A549 (cell line): ENCODE measurements at regions not wholly inside any gene's neighbourhood (a gene's known extent, or its start where the extent isn't known, plus 50 kb on each side); places are given as distances from the start of the nearest gene placed in this dataset.

Source experiments
- ATAC-seq, 2 experiments: fragments of 200-7000 bp in 1 of 2; fragments of >200 bp in 1 of 2; cut with Nextera tagmentation in 1 of 2; cut with Tn5 transposase in 1 of 2; 3 replicates each; pipeline versions ENCODE4 v1.8.0 to v1.9.1; 2018 to 2020; ENCODE audit warnings: mild to moderate bottlenecking in 1 of 2, moderate library complexity in 1 of 2
- CTCF ChIA-PET: fragments of 300-600 bp; sonication (Branson Sonifier 250); formaldehyde crosslinking; extraction: SDS; loops from one replicate; lab custom pipeline; 2021; ENCODE audit warnings: antibody characterized with exemption, inconsistent platforms; lab: Yijun Ruan, JAX
- POLR2A ChIA-PET: fragments of 350-600 bp; formaldehyde crosslinking; extraction: SDS; loops from one replicate; lab custom pipeline; 2021; ENCODE audit warnings: antibody characterized with exemption, inconsistent platforms; lab: Yijun Ruan, JAX
- DNase-seq, 2 experiments: peaks; one replicate each; pipeline versions ENCODE4 v3.0.0 to v3.0.0-alpha.2; 2011 to 2016; ENCODE audit warnings: low read depth in 1 of 2, low spot score in 1 of 2
- FAIRE-seq: peaks from 2 replicates; lab custom pipeline; 2011; peaks lifted over from hg19 to GRCh38; lab: Jason Lieb, UNC
- H3K27ac ChIP-seq, 2 experiments: fragments of >200 bp; sonication (Bioruptor Twin); formaldehyde crosslinking; 3 replicates each; pipeline ENCODE4 v1.5.1; 2016 to 2017
- H3K4me1 ChIP-seq: fragments of >200 bp; sonication (Bioruptor Twin); formaldehyde crosslinking; 3 replicates; pipeline ENCODE4 v1.6.1; 2016
- H3K4me2 ChIP-seq: fragments of >200 bp; sonication (Bioruptor Twin); formaldehyde crosslinking; 3 replicates; pipeline ENCODE4 v1.6.1; 2016
- H3K4me3 ChIP-seq: fragments of >200 bp; sonication (Bioruptor Twin); formaldehyde crosslinking; 3 replicates; pipeline ENCODE4 v1.5.1; 2016
- H3K9me3 ChIP-seq: fragments of >200 bp; sonication (Bioruptor Twin); formaldehyde crosslinking; 3 replicates; pipeline ENCODE4 v1.6.1; 2016
- BHLHE40 ChIP-seq: IDR thresholded peaks from 2 replicates; pipeline ENCODE4 v1.6.1; 2012; ENCODE audit warnings: low read depth, low read length, inconsistent platforms
- CBX2 ChIP-seq: fragments of 200-600 bp; sonication (generic); IDR thresholded peaks from 2 replicates; pipeline ENCODE4 v1.6.1; 2016; ENCODE audit warnings: low read depth, mild to moderate bottlenecking, borderline replicate concordance
- CHD2 ChIP-seq: fragments of 150-350 bp; IDR thresholded peaks from 2 replicates; pipeline ENCODE4 v1.6.1; 2014; ENCODE audit warnings: low read length; ENCODE audit not compliant: partially characterized antibody
- EHF ChIP-seq: fragments of 250-450 bp; sonication (Bioruptor Pico); IDR thresholded peaks from 2 replicates; pipeline ENCODE4 v1.5.0; 2020; ENCODE audit warnings: mild to moderate bottlenecking
- ELK1 ChIP-seq: fragments of 150-350 bp; IDR thresholded peaks from 2 replicates; pipeline ENCODE4 v1.6.1; 2014; ENCODE audit warnings: low read depth, mild to moderate bottlenecking, low read length
- ESRRA ChIP-seq: fragments of 150-350 bp; IDR thresholded peaks from 2 replicates; pipeline ENCODE4 v1.6.1; 2014; ENCODE audit warnings: mild to moderate bottlenecking, low read length, borderline replicate concordance
- FOXS1 ChIP-seq: fragments of 250-450 bp; sonication (Bioruptor Pico); IDR thresholded peaks from 2 replicates; pipeline ENCODE4 v1.5.0; 2020; ENCODE audit warnings: mild to moderate bottlenecking, moderate library complexity
- GATA3 ChIP-seq: IDR thresholded peaks from 2 replicates; pipeline ENCODE4 v1.6.1; 2012; ENCODE audit warnings: borderline replicate concordance
- HDAC2 ChIP-seq: fragments of 200-600 bp; sonication (generic); IDR thresholded peaks from 2 replicates; pipeline ENCODE4 v1.6.1; 2016
- HOXA7 ChIP-seq: fragments of 250-450 bp; sonication (Bioruptor Pico); IDR thresholded peaks from 2 replicates; pipeline ENCODE4 v1.5.0; 2020; ENCODE audit warnings: mild to moderate bottlenecking, moderate library complexity
- JUN ChIP-seq, 2 experiments: fragments of >200 bp; sonication (Bioruptor Twin); formaldehyde crosslinking; IDR thresholded peaks; 2 replicates in 1 of 2; 3 replicates in 1 of 2; pipeline ENCODE4 v1.6.1; 2016 to 2017
- KDM1A ChIP-seq: fragments of 200-600 bp; sonication (generic); IDR thresholded peaks from 2 replicates; pipeline ENCODE4 v1.6.1; 2016; ENCODE audit warnings: low read depth, mild to moderate bottlenecking
- KDM5A ChIP-seq: fragments of 200-600 bp; sonication (generic); IDR thresholded peaks from 2 replicates; pipeline ENCODE4 v1.6.1; 2016; ENCODE audit warnings: antibody characterized with exemption, mild to moderate bottlenecking
- MAFK ChIP-seq: fragments of 450-650 bp; IDR thresholded peaks from 2 replicates; pipeline ENCODE4 v1.6.1; 2014; ENCODE audit not compliant: partially characterized antibody
- MAX ChIP-seq: IDR thresholded peaks from 2 replicates; pipeline ENCODE4 v1.6.1; 2012
- NPAS2 ChIP-seq: fragments of 250-450 bp; sonication (Bioruptor Pico); IDR thresholded peaks from 2 replicates; pipeline ENCODE4 v1.8.0; 2022; ENCODE audit warnings: mild to moderate bottlenecking, moderate library complexity, borderline replicate concordance
- POLR2A ChIP-seq: IDR thresholded peaks from 2 replicates; pipeline ENCODE4 v1.6.1; 2012; ENCODE audit warnings: mild to moderate bottlenecking, low read length
- POLR2AphosphoS2 ChIP-seq: conservative IDR thresholded peaks from 2 replicates; pipeline ENCODE4 v1.6.1; 2012; ENCODE audit warnings: low read length, improper control_type of control experiment, inconsistent platforms
- RNF2 ChIP-seq: fragments of 200-600 bp; sonication (generic); IDR thresholded peaks from 2 replicates; pipeline ENCODE4 v1.6.1; 2016; ENCODE audit warnings: low read depth, mild to moderate bottlenecking, antibody characterized with exemption, moderate library complexity, borderline replicate concordance
- WGBS: methylation state at CpG from one replicate; pipeline ENCODE4 v1.1.6; 2017; ENCODE audit errors: missing lambda C conversion rate; 5-methylcytosine and 5-hydroxymethylcytosine counted together
- TF ChIP-seq, protein P1 (sequence below): fragments of 200-600 bp; sonication (generic); IDR thresholded peaks from 2 replicates; pipeline ENCODE4 v1.6.1; 2016; ENCODE audit warnings: antibody characterized with exemption, mild to moderate bottlenecking, moderate library complexity

DNA sequence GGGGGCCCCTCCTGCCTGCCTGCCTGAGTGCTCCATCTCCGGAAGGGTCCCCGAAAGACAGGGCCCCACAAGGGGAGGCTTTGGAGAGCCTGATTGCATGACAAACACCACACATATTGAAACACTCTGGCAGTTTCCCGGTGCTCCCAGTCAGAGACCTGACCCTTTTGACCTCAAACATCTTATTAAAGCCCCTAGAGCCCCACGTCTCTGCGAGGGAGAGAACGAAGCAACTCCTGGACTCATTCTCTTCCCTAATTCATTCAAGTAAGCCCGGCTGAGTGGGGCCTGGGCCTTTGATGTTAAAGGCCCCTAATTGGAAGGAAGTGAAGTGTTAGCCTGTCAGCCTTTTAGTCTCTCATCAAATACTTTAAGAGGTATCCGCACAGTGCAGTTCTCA, 335.6 kb downstream of the CYRIA start:
- DNase-seq (no peak), FAIRE-seq (no peak), ATAC-seq (no peak)
- Histone ChIP-seq H3K4me1 (no peaks in the 10 kb centered on the region), H3K4me2 (no peak overlapping the region), H3K9me3 (no peaks in the 10 kb centered on the region), H3K27ac (no peak overlapping the region), H3K4me3 (no peak overlapping the region)
- no peak for TF ChIP-seq ESRRA
- TF ChIP-seq HOXA7 (CRISPR knock-in tag), result no peak
- TF ChIP-seq RNF2, result no peak
- CTCF ChIA-PET, result no interaction called here
- WGBS, result 69% methylated on average over 8 of the region's 8 CpGs
- POLR2A ChIA-PET, result no interaction called here

DNA sequence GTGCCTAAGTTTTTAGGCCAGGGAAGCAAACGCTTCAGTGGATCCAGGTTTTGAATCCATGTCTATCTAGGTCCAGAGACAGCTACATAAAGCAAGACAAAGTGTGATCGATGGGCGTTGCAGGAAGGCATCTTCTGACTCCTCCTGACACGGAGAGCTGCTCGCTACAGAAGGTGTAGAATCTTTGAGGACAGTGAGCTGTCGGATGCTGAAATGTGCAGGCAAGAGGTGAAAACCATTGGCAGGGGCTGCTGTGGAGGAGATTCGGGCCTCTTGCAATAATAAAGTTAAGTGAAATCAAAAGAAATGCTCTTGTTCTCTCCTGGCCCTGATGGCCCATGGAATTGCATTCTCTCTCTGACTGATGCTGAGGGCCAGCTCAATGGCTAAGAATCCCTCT, 336.2 kb downstream of the CYRIA start:
- ChIA-PET CTCF (no interaction called here), POLR2A (no interaction called here)
- FAIRE-seq, result no peak
- 52% methylated on average over 7 of the region's 7 CpGs for WGBS
- TF ChIP-seq CBX2, result no peak
- TF ChIP-seq BHLHE40, result no peak
- TF ChIP-seq, protein P1, sequence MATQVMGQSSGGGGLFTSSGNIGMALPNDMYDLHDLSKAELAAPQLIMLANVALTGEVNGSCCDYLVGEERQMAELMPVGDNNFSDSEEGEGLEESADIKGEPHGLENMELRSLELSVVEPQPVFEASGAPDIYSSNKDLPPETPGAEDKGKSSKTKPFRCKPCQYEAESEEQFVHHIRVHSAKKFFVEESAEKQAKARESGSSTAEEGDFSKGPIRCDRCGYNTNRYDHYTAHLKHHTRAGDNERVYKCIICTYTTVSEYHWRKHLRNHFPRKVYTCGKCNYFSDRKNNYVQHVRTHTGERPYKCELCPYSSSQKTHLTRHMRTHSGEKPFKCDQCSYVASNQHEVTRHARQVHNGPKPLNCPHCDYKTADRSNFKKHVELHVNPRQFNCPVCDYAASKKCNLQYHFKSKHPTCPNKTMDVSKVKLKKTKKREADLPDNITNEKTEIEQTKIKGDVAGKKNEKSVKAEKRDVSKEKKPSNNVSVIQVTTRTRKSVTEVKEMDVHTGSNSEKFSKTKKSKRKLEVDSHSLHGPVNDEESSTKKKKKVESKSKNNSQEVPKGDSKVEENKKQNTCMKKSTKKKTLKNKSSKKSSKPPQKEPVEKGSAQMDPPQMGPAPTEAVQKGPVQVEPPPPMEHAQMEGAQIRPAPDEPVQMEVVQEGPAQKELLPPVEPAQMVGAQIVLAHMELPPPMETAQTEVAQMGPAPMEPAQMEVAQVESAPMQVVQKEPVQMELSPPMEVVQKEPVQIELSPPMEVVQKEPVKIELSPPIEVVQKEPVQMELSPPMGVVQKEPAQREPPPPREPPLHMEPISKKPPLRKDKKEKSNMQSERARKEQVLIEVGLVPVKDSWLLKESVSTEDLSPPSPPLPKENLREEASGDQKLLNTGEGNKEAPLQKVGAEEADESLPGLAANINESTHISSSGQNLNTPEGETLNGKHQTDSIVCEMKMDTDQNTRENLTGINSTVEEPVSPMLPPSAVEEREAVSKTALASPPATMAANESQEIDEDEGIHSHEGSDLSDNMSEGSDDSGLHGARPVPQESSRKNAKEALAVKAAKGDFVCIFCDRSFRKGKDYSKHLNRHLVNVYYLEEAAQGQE, result no peak
- TF ChIP-seq FOXS1 (CRISPR knock-in tag), result no peak
- TF ChIP-seq MAX, result no peak
- no peak for TF ChIP-seq MAFK
- no peak for TF ChIP-seq KDM5A
- no peak for TF ChIP-seq JUN (IDR thresholded peaks at IDR 0.05)
- no peak for TF ChIP-seq CHD2
- TF ChIP-seq POLR2A, result no peak
- no peak for TF ChIP-seq ELK1
- Histone ChIP-seq H3K4me1 (no peaks in the 10 kb centered on the region), H3K27ac (no peak overlapping the region), H3K4me3 (no peak overlapping the region), H3K9me3 (no peaks in the 10 kb centered on the region), H3K4me2 (no peak overlapping the region)
- ATAC-seq, result no peak
- DNase-seq, result no peak

DNA sequence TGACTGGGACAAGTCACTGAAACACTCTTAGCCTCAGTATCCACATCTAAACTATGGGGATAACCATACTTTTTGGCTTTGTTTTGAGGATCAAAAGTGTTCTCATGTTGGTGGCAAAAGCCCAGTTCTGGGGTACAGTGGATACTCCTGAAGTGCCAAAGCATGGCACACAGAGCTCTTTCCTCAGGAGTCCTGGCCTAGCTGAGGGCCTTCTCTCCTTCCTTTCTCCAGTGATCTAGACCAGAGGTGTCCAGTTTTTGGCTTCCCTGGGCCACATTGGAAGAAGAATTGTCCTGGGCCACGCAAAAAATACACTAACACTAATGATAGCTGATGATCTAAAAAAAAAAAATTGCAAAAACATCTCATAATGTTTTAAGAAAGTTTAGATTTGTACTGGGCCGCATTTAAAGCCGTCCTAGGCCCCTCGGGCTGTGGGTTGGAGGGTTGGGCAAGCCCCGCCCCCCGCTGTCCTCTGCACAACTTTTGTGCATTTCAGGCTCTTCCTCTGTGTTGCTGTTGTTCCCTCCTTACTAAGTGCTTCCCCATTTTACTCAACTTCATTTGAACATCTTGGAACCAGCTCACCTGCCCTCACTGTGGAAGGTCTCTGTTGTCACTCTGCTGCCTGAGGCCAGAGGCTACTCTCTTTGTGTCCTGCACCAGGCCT, 337.0 kb downstream of the CYRIA start:
- DNase-seq, result no peak
- no peaks in the 10 kb centered on the region for H3K4me1 ChIP-seq
- no peaks in the 10 kb centered on the region for H3K9me3 ChIP-seq
- CTCF ChIA-PET, result no interaction called here
- H3K27ac ChIP-seq, result no peak overlapping the region
- FAIRE-seq, result no peak
- no peak for ATAC-seq
- no peak overlapping the region for H3K4me2 ChIP-seq
- POLR2A ChIA-PET, result no interaction called here
- no peak overlapping the region for H3K4me3 ChIP-seq
- 32% methylated on average over 6 of the region's 6 CpGs for whole genome bisulfite sequencing
- TF ChIP-seq JUN (IDR thresholded peaks at IDR 0.05), result no peak
- no peak for TF ChIP-seq HDAC2
- no peak for TF ChIP-seq POLR2AphosphoS2
- no peak for TF ChIP-seq KDM1A
- TF ChIP-seq ESRRA, result no peak
- TF ChIP-seq NPAS2, result no peak
- no peak for TF ChIP-seq EHF (CRISPR knock-in tag)
- TF ChIP-seq GATA3, result no peak
